NCI-H2196 (cell line): ENCODE measurements at regions not wholly inside any gene's neighbourhood (a gene's known extent, or its start where the extent isn't known, plus 50 kb on each side); places are given as distances from the start of the nearest gene placed in this dataset.

Source experiments
- DNase-seq: peaks from one replicate; lab custom pipeline; 2025; ENCODE audit not compliant: unreplicated experiment; lab: John Stamatoyannopoulos, UW

- DNase-seq = no peak
These were observed 1596.3 kb upstream of the PCDH20 start for GRCh38 chr13:63011996-63012395.

GRCh38 chr13:63010072-63010658 is 1594.5 kb upstream of the PCDH20 start:
- no peak for DNase-seq

- DNase-seq = no peak
These were observed 1590.0 kb upstream of the PCDH20 start for GRCh38 chr13:63005625-63006024.

DNA sequence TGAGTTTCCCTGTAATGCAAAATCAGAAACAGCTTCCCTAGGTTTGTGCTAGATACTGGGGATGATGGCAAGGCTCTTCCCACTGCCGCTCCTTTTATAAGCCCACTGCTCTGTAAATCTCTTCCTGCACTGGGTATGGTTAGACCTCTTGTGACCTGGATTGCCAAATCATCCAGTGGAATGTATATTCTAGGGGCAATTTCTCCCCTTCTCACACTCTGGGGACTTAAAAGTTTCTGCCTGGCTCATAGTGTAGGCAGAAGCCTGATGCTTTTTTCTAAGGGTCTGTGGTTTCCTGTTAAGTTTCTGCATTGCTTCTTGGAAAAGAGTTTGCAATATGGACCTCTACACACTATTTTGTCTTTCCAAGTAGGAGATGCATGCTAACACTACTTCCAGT is 1582.0 kb upstream of the PCDH20 start:
- no peak for DNase-seq

GRCh38 chr13:62997038-62997599 is 1581.5 kb upstream of the PCDH20 start:
- DNase-seq = no peak

DNA sequence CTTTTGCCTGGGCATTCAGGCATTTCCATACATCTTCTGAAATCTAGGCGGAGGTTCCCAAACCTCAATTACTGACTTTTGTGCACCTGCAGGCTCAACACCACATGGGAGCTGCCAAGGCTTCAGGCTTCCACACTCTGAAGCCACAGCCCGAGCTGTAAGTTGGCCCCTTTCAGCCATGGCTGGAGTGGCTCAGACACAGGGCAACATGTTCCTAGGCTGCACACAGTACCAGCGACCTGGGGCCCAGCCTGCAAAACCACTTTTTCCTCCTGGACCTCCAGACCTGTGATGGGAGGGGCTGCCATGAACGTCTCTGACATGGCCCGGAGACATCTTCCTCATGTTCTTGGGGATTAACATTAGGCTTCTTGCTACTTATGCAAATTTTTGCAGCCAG is 1558.2 kb upstream of the PCDH20 start:
- DNase-seq = no peak

DNA sequence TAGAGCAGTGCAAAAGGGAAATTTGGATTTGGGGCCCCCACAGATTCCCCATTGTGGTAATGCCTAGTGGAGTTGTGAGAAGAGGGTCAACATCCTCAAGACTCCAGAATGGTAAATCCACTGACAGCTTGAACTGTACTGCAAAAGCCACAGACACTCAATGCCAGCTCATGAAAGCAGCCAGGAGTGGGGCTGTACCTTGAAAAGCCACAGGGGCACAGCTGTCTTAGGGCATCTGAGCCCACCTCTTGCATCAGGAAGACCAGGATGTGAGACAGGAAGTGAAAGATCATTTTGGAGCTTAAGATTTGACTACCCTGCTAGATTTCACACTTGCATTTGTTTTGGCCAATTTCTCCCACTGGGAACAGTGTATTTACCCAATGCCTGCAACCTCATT is 1548.9 kb upstream of the PCDH20 start:
- DNase-seq = no peak

GRCh38 chr13:62960723-62961122 is 1545.1 kb upstream of the PCDH20 start:
- DNase-seq = no peak

- no peak for DNase-seq
These were observed 1518.2 kb upstream of the PCDH20 start for GRCh38 chr13:62933809-62934208.

GRCh38 chr13:62932256-62932883 is 1516.7 kb upstream of the PCDH20 start:
- no peak for DNase-seq

GRCh38 chr13:62931853-62932252 is 1516.2 kb upstream of the PCDH20 start:
- DNase-seq = no peak

DNA sequence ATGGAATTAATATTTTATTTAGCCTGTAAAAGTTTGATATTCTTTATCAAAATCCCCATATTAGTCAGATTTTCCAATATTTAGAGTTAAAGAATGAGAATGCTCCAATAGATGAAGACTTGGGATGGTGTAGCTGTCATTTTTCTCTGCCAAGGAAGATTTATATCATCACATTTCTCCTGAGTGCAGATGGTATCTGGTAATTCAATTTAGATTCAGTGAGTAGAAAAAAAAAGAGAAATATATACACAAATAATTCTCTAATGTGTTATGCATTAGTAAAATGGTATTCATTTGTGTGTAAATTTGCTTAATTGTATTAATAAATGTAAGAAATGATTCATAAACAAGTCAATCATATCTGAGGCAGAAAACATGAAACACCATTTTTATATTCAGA is 1508.7 kb upstream of the PCDH20 start:
- no peak for DNase-seq

- DNase-seq = no peak
These were observed 1504.5 kb upstream of the PCDH20 start for GRCh38 chr13:62920159-62920558.

GRCh38 chr13:62919491-62919890 is 1503.8 kb upstream of the PCDH20 start:
- DNase-seq = no peak

- DNase-seq = no peak
These were observed 1495.0 kb upstream of the PCDH20 start for GRCh38 chr13:62910541-62911060.

GRCh38 chr13:62908321-62908720 is 1492.7 kb upstream of the PCDH20 start:
- no peak for DNase-seq

GRCh38 chr13:62906896-62907295 is 1491.2 kb upstream of the PCDH20 start:
- no peak for DNase-seq

- no peak for DNase-seq
These were observed 1490.8 kb upstream of the PCDH20 start for GRCh38 chr13:62906469-62906868.

- DNase-seq = no peak
These were observed 1471.4 kb upstream of the PCDH20 start for GRCh38 chr13:62887046-62887445.

GRCh38 chr13:62879071-62879470 is 1463.4 kb upstream of the PCDH20 start:
- no peak for DNase-seq

- no peak for DNase-seq
These were observed 1459.5 kb upstream of the PCDH20 start for GRCh38 chr13:62875118-62875640.

GRCh38 chr13:62850331-62850730 is 1434.7 kb upstream of the PCDH20 start:
- DNase-seq = no peak
